ENCODE measurements at regions not wholly inside any gene's neighbourhood (a gene's known extent, or its start where the extent isn't known, plus 50 kb on each side); places are given as distances from the start of the nearest gene placed in this dataset.
"Not testable (repeated sequence)": the region's sequence is repeated elsewhere in the genome, so short reads cannot be mapped to it uniquely, and the experiment has no call there.

DNA sequence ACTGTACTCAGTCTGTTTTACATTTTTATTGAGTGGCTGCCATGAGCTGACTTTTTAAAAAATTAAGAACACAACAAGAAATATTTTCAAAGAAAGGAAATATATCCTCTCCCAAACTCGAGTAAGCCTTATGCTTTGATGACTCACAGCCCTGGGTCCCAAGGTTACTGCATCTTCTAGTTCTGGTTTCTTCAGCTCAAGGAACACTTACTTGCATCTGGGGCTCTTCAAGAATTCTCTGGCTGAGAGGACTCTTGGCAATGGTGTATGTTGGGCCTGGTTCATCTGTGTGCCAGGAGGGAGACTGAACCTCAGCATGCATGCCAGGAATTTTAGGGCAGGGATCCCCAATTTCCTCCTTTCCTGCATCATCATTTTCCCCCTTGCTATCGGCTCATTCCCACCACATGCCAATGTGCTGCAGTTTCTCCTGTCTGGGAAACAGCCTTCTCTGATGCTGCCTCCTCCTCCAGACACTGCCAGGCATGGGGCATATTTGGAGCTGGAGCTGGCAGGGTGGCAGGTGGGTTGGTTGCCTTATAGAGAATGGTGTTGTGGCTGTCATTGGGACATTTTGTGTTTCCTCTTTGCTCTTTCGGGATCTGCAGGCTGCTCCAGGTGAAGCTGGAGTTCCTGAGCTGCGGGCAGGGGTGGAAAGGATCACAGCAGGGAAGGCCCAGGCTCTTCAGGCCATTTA, 192.2 kb upstream of the HS6ST1 start:
- intact Hi-C loops (cut with DNase I), result no loop called here
- no peak for DNase-seq (ENCODE audit: low spot score)
- no peak for ATAC-seq

GRCh38 chr2:128511731-128512378, 193.2 kb upstream of the HS6ST1 start:
- ATAC-seq (no peak), DNase-seq (ENCODE audit: low spot score) (peak; percentile 37)
- intact Hi-C loops (cut with DNase I), result no loop called here

DNA sequence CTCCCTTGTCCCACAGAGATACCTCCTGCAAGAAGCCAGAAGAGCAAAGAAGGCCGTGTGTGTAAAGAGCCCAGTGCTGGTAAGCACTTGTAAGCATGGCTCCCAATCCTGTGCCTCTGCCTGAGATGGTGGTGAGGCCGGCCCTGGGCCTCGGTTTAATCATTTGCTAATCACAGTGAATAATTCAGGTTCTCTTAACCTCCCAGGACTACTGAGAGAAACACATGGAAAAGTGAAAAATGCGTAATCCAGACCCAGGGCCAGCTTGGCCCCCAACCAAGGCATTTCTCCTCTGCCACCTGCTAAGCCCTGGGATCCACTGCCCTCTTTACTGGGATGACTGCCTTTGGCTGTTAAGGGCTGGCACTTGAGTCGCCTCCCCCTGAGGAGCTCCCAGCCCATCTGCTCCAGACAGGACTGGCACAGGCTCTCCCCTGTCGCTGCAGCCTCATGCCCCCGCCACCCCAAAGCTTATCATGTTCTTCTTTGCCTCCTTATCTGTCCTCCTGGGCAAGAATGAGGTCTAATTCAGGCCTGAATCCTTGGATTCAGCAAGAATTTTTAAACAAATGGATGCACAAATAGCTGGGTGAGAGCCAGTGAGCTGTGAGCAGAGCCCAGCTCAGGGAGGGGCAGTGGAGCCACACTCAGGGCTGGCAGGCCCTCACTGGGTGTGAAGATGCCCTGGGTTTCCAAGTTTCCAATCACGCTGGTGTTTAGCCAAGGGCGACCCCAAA, 193.9 kb upstream of the HS6ST1 start:
- ATAC-seq (no peak), DNase-seq (ENCODE audit: low spot score) (no peak)
- intact Hi-C loops (cut with DNase I), result no loop called here

GRCh38 chr2:128513116-128513960, 194.7 kb upstream of the HS6ST1 start:
- ATAC-seq, result peak; percentile 62
- no peak for DNase-seq (ENCODE audit: low spot score)

GRCh38 chr2:128513961-128514283, 195.3 kb upstream of the HS6ST1 start:
- intact Hi-C loops (cut with DNase I), result no loop called here
- DNase-seq (ENCODE audit: low spot score) (peak; percentile 58), ATAC-seq (peak; percentile 78)

More at GRCh38 chr2:128513116-128513960, 194.7 kb upstream of the HS6ST1 start:
- intact Hi-C loops (cut with DNase I), result no loop called here

GRCh38 chr2:128514555-128514955, 195.9 kb upstream of the HS6ST1 start:
- ATAC-seq, result no peak
- intact Hi-C loops (cut with DNase I), result no loop called here
- DNase-seq (ENCODE audit: low spot score), result peak; percentile 50

GRCh38 chr2:128516938-128517337, 198.3 kb upstream of the HS6ST1 start:
- intact Hi-C loops (cut with DNase I), result no loop called here

GRCh38 chr2:128519028-128519427, 200.4 kb upstream of the HS6ST1 start:
- intact Hi-C loops (cut with DNase I); ATAC-seq; DNase-seq (ENCODE audit: low spot score): not testable (repeated sequence)

More at GRCh38 chr2:128516938-128517337, 198.3 kb upstream of the HS6ST1 start:
- DNase-seq (ENCODE audit: low spot score) (peak; percentile 48), ATAC-seq (no peak)

DNA sequence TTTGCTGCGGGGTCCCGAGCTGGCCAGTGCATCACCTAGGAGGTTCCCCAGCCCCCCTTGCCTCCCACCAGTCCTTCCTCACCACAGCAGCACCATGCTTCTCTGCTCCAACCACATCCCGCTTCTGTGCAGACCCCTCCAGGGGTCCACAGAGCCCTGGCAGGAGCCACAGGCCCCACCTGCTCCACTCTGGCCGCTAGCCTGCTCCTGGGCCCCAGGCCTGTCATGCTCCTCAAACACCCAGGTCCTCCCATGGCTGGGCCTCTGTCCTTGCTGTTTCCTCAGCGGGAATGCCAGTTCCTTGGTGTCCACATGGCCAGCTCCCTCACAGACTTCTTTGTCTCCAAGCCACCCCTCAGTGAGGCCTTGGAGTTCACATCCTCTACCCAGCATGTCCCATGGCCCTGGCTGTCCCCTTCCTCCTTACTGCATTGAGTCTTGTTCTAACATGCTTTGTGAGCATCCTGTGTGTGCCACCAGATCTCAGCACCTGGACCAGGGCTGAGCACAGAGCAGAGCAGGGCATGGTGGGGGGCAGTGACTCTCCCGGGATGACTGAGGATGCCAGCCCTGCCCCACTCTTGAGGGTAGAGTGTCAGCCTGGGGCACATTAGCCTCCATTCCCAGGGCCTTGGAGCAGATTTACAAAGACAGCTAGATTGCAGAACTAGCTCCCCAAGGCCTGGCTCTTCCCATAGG, 201.0 kb upstream of the HS6ST1 start:
- intact Hi-C loops (cut with DNase I), result no loop called here
- ATAC-seq (no peak), DNase-seq (ENCODE audit: low spot score) (no peak)

DNA sequence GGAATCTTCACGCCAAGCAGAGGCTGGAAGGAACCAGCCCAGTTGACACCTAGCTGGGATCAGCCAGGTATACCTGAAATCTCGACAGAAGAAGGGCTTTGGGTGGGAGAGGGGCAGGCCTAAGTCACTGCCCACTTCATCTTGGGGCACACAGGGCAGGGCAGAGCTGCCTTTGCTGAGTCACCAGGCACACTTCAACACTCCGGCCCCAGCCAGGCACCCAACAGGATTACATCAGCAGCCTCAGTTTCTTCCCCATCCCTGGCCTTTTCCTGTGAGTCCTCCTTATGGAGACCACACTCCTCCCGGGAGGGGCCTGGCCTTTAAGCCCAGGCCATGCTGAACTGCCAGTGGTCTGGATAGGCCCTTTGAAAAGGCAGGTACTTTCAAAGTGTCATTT, 201.7 kb upstream of the HS6ST1 start:
- no peak for DNase-seq (ENCODE audit: low spot score)

DNA sequence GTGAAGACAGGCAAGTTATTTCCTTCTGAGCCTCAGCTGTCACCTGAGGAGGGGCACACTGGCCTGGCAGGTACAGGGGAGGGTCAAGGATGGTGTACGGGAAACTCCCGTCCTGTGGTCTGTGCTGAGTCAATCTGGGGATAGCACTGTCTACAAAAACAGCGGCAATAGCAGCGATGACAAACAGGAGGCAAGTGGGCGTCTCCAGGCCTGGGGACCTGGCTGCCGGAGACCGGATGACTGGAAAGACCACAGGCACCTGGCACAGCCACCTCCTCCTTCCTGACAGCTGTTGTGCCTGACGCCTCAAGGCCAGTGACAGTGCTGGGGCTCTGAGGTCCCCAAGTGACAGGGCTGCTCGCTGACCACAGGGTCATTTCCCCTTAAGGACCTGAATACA, 202.1 kb upstream of the HS6ST1 start:
- ATAC-seq (no peak), DNase-seq (ENCODE audit: low spot score) (no peak)
- intact Hi-C loops (cut with DNase I), result no loop called here

More for the DNA sequence above, 201.7 kb upstream of the HS6ST1 start:
- intact Hi-C loops (cut with DNase I), result no loop called here
- ATAC-seq, result no peak

DNA sequence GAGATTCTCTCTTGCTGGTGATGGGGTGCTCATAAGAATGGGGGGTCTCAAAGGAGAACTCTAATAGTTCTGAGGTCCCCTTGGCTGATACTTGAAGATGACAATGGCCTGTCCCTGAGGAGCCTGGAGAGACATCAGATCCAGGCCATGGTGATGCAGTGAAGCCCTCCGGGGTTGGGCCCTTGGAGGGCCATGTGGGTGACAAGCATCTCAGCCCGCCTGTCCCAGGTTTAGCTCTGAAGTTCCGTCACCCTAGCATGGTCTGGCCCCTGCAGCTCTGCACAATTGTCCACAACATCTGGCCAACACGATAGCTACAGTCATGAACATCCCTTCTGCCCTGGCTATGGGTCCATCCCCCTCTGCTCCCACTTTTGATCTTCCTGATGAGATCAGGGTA, 202.8 kb upstream of the HS6ST1 start:
- intact Hi-C loops (cut with DNase I), result no loop called here

GRCh38 chr2:128522829-128523228, 204.2 kb upstream of the HS6ST1 start:
- DNase-seq (ENCODE audit: low spot score) (no peak), ATAC-seq (no peak)
- intact Hi-C loops (cut with DNase I), result no loop called here

More for the DNA sequence above, 202.8 kb upstream of the HS6ST1 start:
- ATAC-seq, result no peak
- DNase-seq (ENCODE audit: low spot score), result no peak

DNA sequence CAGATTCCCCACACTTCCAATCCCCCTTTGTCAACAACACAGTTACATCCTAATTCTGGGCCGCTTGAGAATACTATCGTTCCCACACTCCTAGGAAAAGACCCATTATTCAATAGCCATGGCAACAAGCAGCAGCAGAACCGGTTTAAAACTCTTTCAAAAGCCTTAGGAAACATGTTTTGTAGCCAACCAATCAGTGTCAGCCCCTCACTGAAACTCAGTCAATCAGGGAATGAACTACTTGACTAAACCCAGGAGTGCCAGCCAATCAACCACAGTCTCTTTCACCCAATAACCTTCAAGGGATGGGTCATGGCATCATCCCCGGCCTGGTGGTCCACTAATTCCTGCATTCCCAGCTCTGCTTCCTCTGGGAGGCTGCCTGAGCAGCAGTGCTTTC, 204.8 kb upstream of the HS6ST1 start:
- intact Hi-C loops (cut with DNase I), result no loop called here
- ATAC-seq (no peak), DNase-seq (ENCODE audit: low spot score) (no peak)

GRCh38 chr2:128524183-128524582, 205.5 kb upstream of the HS6ST1 start:
- ATAC-seq (no peak), DNase-seq (ENCODE audit: low spot score) (no peak)
- intact Hi-C loops (cut with DNase I), result no loop called here

- DNase-seq (ENCODE audit: low spot score) (no peak), ATAC-seq (no peak)
- intact Hi-C loops (cut with DNase I), result no loop called here
Observed at GRCh38 chr2:128525653-128526052, 207.0 kb upstream of the HS6ST1 start.

- DNase-seq (ENCODE audit: low spot score), result no peak
- no peak for ATAC-seq
- intact Hi-C loops (cut with DNase I), result no loop called here
Observed at GRCh38 chr2:128526455-128526976, 207.8 kb upstream of the HS6ST1 start.

DNA sequence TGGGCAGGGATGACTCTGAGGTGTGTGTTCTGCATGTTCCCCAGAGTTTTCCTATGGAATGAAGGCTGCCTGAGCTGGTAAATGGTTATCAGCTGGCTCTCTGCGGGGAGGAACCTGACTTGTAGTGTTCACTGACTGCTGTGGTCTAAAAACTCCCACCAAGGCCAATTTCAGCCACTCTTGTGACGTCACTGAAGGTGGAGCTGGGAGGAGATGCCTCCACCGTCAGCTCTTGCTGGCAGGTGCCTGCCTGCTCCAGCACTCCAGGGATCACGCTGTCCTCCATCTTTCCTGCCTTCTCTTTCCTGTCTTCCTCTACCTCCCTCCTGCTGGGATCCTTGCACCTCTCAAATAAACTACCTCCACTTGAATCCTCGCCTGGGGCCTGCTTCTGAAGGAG, 209.5 kb upstream of the HS6ST1 start:
- no peak for DNase-seq (ENCODE audit: low spot score)
- no peak for ATAC-seq
- intact Hi-C loops (cut with DNase I), result no loop called here

Measured in sciatic nerve (tissue), 2 donors.